ENCODE measurements at regions not wholly inside any gene's neighbourhood (a gene's known extent, or its start where the extent isn't known, plus 50 kb on each side); places are given as distances from the start of the nearest gene placed in this dataset.

DNA sequence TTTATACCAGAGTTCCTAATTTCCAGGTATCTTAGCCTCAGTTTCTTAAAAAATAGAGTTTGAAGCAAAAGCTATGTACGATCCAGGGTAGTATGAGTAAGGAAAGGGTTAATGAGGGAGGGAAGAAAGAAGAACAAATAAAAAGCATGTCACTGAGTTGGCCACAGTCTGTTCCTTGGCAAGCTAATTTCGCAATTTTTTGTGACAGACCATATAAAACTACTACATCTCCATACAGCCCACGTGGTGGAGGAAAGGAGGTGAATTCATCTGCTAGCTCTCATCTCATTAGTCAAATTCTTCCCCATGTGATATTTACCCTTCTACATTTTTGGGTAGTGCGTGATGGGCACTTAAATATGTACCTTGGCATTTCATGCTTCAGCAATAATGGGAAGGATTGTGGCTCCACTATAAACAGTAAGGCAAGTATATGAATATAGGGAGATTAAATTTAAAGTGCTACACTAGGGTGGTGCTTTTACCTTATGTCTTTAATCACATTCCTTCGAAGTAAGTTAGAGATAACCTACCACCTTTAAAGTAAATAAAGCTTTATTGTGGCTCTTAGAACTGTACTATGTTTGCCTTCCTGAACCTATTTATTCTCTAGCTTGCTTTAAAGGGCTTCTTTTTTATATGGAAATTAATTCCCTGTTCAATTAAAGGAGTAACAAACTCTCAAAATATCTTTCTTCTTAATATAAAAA is 102.1 kb upstream of the VAMP7 start:
- no peak overlapping the region for H3K4me3 ChIP-seq (ENCODE audit: low read depth, low read length, poor library complexity, severe bottlenecking)
- intact Hi-C loops (cut with micrococcal nuclease; ENCODE audit: unreplicated experiment), result no loop called here
- H3K27ac ChIP-seq (ENCODE audit: low read depth, low read length, poor library complexity, severe bottlenecking), result no peak overlapping the region
- H3K27me3 ChIP-seq (replicated peaks; ENCODE audit: insufficient read depth, low read depth, low read length, poor library complexity), result no peaks in the 10 kb centered on the region
- no TSS peak for BruUV-seq (replicated peaks)
- no peaks in the 10 kb centered on the region for H3K9me3 ChIP-seq (ENCODE audit: low read depth, low read length, poor library complexity, severe bottlenecking)
- DNase-seq (ENCODE audit: low spot score), result no peak
- H3K4me1 ChIP-seq (ENCODE audit: insufficient read depth, low read length, poor library complexity, severe bottlenecking), result no peaks in the 10 kb centered on the region
- no peaks in the 10 kb centered on the region for H3K36me3 ChIP-seq (ENCODE audit: insufficient read depth, low read length, poor library complexity, severe bottlenecking)
- no peak for TF ChIP-seq EZH2 (IDR thresholded peaks at IDR 0.05; ENCODE audit: borderline replicate concordance, low read depth, low read length, poor library complexity, severe bottlenecking)
- TF ChIP-seq, protein P1, sequence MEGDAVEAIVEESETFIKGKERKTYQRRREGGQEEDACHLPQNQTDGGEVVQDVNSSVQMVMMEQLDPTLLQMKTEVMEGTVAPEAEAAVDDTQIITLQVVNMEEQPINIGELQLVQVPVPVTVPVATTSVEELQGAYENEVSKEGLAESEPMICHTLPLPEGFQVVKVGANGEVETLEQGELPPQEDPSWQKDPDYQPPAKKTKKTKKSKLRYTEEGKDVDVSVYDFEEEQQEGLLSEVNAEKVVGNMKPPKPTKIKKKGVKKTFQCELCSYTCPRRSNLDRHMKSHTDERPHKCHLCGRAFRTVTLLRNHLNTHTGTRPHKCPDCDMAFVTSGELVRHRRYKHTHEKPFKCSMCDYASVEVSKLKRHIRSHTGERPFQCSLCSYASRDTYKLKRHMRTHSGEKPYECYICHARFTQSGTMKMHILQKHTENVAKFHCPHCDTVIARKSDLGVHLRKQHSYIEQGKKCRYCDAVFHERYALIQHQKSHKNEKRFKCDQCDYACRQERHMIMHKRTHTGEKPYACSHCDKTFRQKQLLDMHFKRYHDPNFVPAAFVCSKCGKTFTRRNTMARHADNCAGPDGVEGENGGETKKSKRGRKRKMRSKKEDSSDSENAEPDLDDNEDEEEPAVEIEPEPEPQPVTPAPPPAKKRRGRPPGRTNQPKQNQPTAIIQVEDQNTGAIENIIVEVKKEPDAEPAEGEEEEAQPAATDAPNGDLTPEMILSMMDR (conservative IDR thresholded peaks at IDR 0.05; ENCODE audit: low read depth, low read length), result no peak
- CTCF ChIA-PET, result no interaction called here
- POLR2A ChIA-PET (ENCODE audit: low non-redundant PET), result no interaction called here

DNA sequence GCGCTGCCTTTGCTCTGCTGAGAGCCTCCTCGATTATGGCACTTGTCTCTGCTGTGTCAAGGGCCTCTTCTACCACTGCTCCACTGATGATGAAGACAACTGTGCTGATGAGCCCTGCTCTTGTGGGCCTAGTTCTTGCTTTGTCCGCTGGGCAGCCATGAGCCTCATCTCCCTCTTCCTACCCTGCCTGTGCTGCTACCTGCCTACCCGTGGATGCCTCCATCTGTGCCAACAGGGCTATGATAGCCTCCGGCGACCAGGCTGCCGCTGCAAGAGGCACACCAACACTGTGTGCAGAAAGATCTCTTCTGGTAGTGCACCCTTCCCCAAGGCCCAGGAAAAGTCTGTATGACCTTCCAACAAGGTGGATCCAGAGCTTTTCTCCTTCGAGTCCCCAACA is 106.8 kb upstream of the VAMP7 start:
- no peaks in the 10 kb centered on the region for H3K9me3 ChIP-seq (ENCODE audit: low read depth, low read length, poor library complexity, severe bottlenecking)
- H3K27ac ChIP-seq (ENCODE audit: low read depth, low read length, poor library complexity, severe bottlenecking), result no peak overlapping the region
- no peaks in the 10 kb centered on the region for H3K27me3 ChIP-seq (replicated peaks; ENCODE audit: insufficient read depth, low read depth, low read length, poor library complexity)
- H3K4me1 ChIP-seq (ENCODE audit: insufficient read depth, low read length, poor library complexity, severe bottlenecking), result no peaks in the 10 kb centered on the region
- BruUV-seq (replicated peaks), result no TSS peak
- ChIA-PET POLR2A (ENCODE audit: low non-redundant PET) (no interaction called here), CTCF (no interaction called here)
- no peaks in the 10 kb centered on the region for H3K36me3 ChIP-seq (ENCODE audit: insufficient read depth, low read length, poor library complexity, severe bottlenecking)
- DNase-seq (ENCODE audit: low spot score), result no peak
- intact Hi-C loops (cut with micrococcal nuclease; ENCODE audit: unreplicated experiment), result no loop called here
- TF ChIP-seq, protein P1 (conservative IDR thresholded peaks at IDR 0.05; ENCODE audit: low read depth, low read length), result no peak
- TF ChIP-seq EZH2 (IDR thresholded peaks at IDR 0.05; ENCODE audit: borderline replicate concordance, low read depth, low read length, poor library complexity, severe bottlenecking), result no peak
- no peak overlapping the region for H3K4me3 ChIP-seq (ENCODE audit: low read depth, low read length, poor library complexity, severe bottlenecking)

DNA sequence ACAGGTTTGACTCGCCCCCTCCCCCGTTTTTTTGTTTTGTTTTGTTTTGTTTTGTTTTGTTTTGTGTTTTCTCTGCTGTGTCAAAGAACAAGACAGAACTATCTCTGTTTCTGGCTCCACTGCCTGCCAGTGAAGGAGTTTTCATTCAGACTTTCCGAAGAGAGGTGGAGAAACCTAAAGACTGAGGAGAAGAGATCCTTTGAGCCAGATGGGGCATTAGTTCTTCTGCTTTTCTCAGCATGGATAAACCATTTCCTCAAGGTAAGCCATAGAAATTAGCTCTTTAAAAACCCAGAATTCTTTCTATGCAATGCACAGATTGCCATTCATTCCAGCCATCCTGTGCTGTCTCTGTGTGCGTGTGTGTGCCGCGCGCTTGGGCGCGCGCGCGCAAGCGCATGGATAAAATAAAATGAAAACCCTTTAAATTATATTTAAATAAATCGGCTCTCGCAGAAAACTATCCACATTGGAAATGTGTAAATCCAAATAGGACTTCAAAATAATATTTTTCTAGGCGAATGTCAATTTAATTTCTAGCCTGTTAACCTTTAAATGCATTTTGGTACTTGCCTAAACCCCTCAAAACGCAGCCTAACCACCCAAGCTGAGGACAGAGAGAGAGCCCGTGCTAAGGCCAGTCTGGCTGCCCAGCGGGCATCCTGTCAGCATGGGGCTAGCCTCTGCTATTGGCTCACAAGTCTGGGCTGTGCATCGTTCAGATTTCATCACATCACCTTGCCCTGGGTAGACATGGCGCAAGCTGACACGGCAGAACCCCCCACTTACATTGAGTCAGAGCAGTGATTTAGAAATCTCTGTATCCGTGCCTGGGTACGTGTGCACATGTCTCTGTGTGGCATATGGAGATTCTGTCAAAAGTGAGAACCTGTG is 113.0 kb upstream of the VAMP7 start:
- no peaks in the 10 kb centered on the region for H3K36me3 ChIP-seq (ENCODE audit: insufficient read depth, low read length, poor library complexity, severe bottlenecking)
- no peak for DNase-seq (ENCODE audit: low spot score)
- H3K27ac ChIP-seq (ENCODE audit: low read depth, low read length, poor library complexity, severe bottlenecking), result no peak overlapping the region
- H3K9me3 ChIP-seq (ENCODE audit: low read depth, low read length, poor library complexity, severe bottlenecking), result no peaks in the 10 kb centered on the region
- TF ChIP-seq, protein P1 (conservative IDR thresholded peaks at IDR 0.05; ENCODE audit: low read depth, low read length), result no peak
- no peak for TF ChIP-seq EZH2 (IDR thresholded peaks at IDR 0.05; ENCODE audit: borderline replicate concordance, low read depth, low read length, poor library complexity, severe bottlenecking)
- POLR2A ChIA-PET (ENCODE audit: low non-redundant PET), result no interaction called here
- no TSS peak for BruUV-seq (replicated peaks)
- no peaks in the 10 kb centered on the region for H3K27me3 ChIP-seq (replicated peaks; ENCODE audit: insufficient read depth, low read depth, low read length, poor library complexity)
- CTCF ChIA-PET, result no interaction called here
- intact Hi-C loops (cut with micrococcal nuclease; ENCODE audit: unreplicated experiment), result no loop called here
- no peaks in the 10 kb centered on the region for H3K4me1 ChIP-seq (ENCODE audit: insufficient read depth, low read length, poor library complexity, severe bottlenecking)
- H3K4me3 ChIP-seq (ENCODE audit: low read depth, low read length, poor library complexity, severe bottlenecking), result peak overlapping the region; percentile 45

Data from A673 (cell line).